ENCODE measurements at regions not wholly inside any gene's neighbourhood (a gene's known extent, or its start where the extent isn't known, plus 50 kb on each side); places are given as distances from the start of the nearest gene placed in this dataset.

GRCh38 chr5:117144086-117144485 is 569.5 kb upstream of the SEMA6A start:
- no peak for TF ChIP-seq CTCF (conservative IDR thresholded peaks at IDR 0.05; ENCODE audit: low read length)
- no peak for TF ChIP-seq EZH2phosphoT487 (IDR thresholded peaks at IDR 0.05; ENCODE audit: borderline replicate concordance, low read depth, low read length)
